Right cardiac atrium (tissue), 5 donors: ENCODE measurements at regions not wholly inside any gene's neighbourhood (a gene's known extent, or its start where the extent isn't known, plus 50 kb on each side); places are given as distances from the start of the nearest gene placed in this dataset.
A peak's percentile ranks its signal among the peaks of the same experiment; 100 is the strongest.

Experiments
- ATAC-seq, 2 donors: fragments of 200-7000 bp; cut with Tn5 transposase; one replicate each; pipeline versions ENCODE4 v1.8.0 to v1.9.1; 2020; ENCODE audit warnings: moderate library complexity in 2 of 2, mild to moderate bottlenecking in 1 of 2
- DNase-seq, 3 donors: peaks; one replicate each; pipeline ENCODE4 v3.0.0-alpha.2; 2020
- H3K27ac ChIP-seq: one replicate; pipeline ENCODE4 v1.5.1; 2013; ENCODE audit warnings: mild to moderate bottlenecking, low read length, control low read depth, moderate library complexity
- H3K27me3 ChIP-seq: one replicate; pipeline ENCODE4 v1.6.1; 2013; ENCODE audit not compliant: control insufficient read depth, insufficient read depth
- H3K4me1 ChIP-seq: one replicate; pipeline ENCODE4 v1.6.1; 2013; ENCODE audit warnings: low read length; ENCODE audit not compliant: control insufficient read depth, insufficient read depth
- H3K4me3 ChIP-seq: one replicate; pipeline ENCODE4 v1.5.1; 2013; ENCODE audit warnings: low read length, control low read depth
- H3K9me3 ChIP-seq: one replicate; pipeline ENCODE4 v1.6.1; 2013; ENCODE audit warnings: low read length; ENCODE audit not compliant: control insufficient read depth
- WGBS: extraction: QIAGEN DNeasy Blood & Tissue Kit; methylation state at CpG from one replicate; pipeline ENCODE4 v1.1.7; 2013; 5-methylcytosine and 5-hydroxymethylcytosine counted together
- intact Hi-C, 4 donors: fragments of 100-400 bp; cut with DNase I; formaldehyde crosslinking; loops; one replicate each; pipeline versions ENCODE4 v1.11.0 to v1.14.0; 2022 to 2023
- donor health status: healthy with polysubstance abuse.
- donor health status: DM: no; HTN: yes; CAD: no.
- donor health status: DM: no; HTN: no; CAD: no.
- donor health status: DM: no; HTN: yes; CAD: no; lungs with severe emphysema.
- donor health status: DM: yes; HTN: yes; CAD: no.

GRCh38 chr13:50670847-50671496 lies 172.5 kb downstream of the DLEU7 start:
- Histone ChIP-seq H3K9me3 (no peaks in the 10 kb centered on the region), H3K4me1 (peaks cover 4% of the 10 kb centered on the region), H3K27me3 (no peaks in the 10 kb centered on the region), H3K4me3 (no peak overlapping the region), H3K27ac (no peak overlapping the region)
- ATAC-seq (no peak), DNase-seq (no peak)
- intact Hi-C loops, result no loop called here
- 78% methylated on average over 4 of the region's 4 CpGs for WGBS

- intact Hi-C loops, result no loop called here
- H3K27ac ChIP-seq, result no peak overlapping the region
- no peak for DNase-seq
- H3K4me1 ChIP-seq, result peaks cover 6% of the 10 kb centered on the region
- no peak for ATAC-seq
- H3K4me3 ChIP-seq, result no peak overlapping the region
- no peaks in the 10 kb centered on the region for H3K9me3 ChIP-seq
- 91% methylated on average over 3 of the region's 3 CpGs for WGBS
- H3K27me3 ChIP-seq, result no peaks in the 10 kb centered on the region
These were observed 172.0 kb downstream of the DLEU7 start for GRCh38 chr13:50671497-50671850.

GRCh38 chr13:50672025-50672424 lies 171.5 kb downstream of the DLEU7 start:
- H3K27ac ChIP-seq, result no peak overlapping the region
- H3K4me1 ChIP-seq, result peaks cover 9% of the 10 kb centered on the region
- ATAC-seq (no peak), DNase-seq (no peak)
- intact Hi-C loops, result no loop called here
- no peaks in the 10 kb centered on the region for H3K27me3 ChIP-seq
- H3K9me3 ChIP-seq, result no peaks in the 10 kb centered on the region
- H3K4me3 ChIP-seq, result no peak overlapping the region

GRCh38 chr13:50675651-50676050 lies 167.8 kb downstream of the DLEU7 start:
- Histone ChIP-seq H3K9me3 (no peaks in the 10 kb centered on the region), H3K27ac (no peak overlapping the region), H3K4me1 (peaks cover 14% of the 10 kb centered on the region), H3K4me3 (no peak overlapping the region), H3K27me3 (no peaks in the 10 kb centered on the region)
- DNase-seq (no peak), ATAC-seq (peak in 1 of 2 donors; percentile 15)
- WGBS, result 69% methylated on average over 4 of the region's 4 CpGs
- intact Hi-C loops, result no loop called here

GRCh38 chr13:50676602-50677001 lies 166.9 kb downstream of the DLEU7 start:
- Histone ChIP-seq H3K4me3 (no peak overlapping the region), H3K4me1 (peaks cover 14% of the 10 kb centered on the region), H3K27me3 (no peaks in the 10 kb centered on the region), H3K9me3 (no peaks in the 10 kb centered on the region), H3K27ac (no peak overlapping the region)
- WGBS, result 38% methylated on average over 1 of the region's 1 CpG
- no peak for DNase-seq
- ATAC-seq, result peak in 1 of 2 donors; percentile 41
- intact Hi-C loops, result no loop called here

- ATAC-seq, result peak in 1 of 2 donors; percentile 32
- WGBS, result 71% methylated on average over 5 of the region's 5 CpGs
- H3K4me1 ChIP-seq, result peaks cover 14% of the 10 kb centered on the region
- H3K9me3 ChIP-seq, result no peaks in the 10 kb centered on the region
- intact Hi-C loops, result no loop called here
- no peak for DNase-seq
- no peak overlapping the region for H3K27ac ChIP-seq
- no peaks in the 10 kb centered on the region for H3K27me3 ChIP-seq
- no peak overlapping the region for H3K4me3 ChIP-seq
These were observed 166.2 kb downstream of the DLEU7 start for GRCh38 chr13:50677258-50677657.

- H3K4me1 ChIP-seq, result peaks cover 14% of the 10 kb centered on the region
- ATAC-seq, result peak; percentile 41 to 57
- no peak overlapping the region for H3K4me3 ChIP-seq
- no peaks in the 10 kb centered on the region for H3K9me3 ChIP-seq
- 67% methylated on average over 10 of the region's 10 CpGs for WGBS
- no peaks in the 10 kb centered on the region for H3K27me3 ChIP-seq
- H3K27ac ChIP-seq, result no peak overlapping the region
- DNase-seq, result peak in 2 of 3 donors; percentile 21 to 53
- intact Hi-C loops, result no loop called here
These were observed 165.6 kb downstream of the DLEU7 start for GRCh38 chr13:50677687-50678463.

- Histone ChIP-seq H3K27ac (no peak overlapping the region), H3K4me1 (peaks cover 14% of the 10 kb centered on the region), H3K4me3 (no peak overlapping the region), H3K27me3 (no peaks in the 10 kb centered on the region), H3K9me3 (no peaks in the 10 kb centered on the region)
- ATAC-seq (no peak), DNase-seq (no peak)
- intact Hi-C loops, result no loop called here
- 87% methylated on average over 6 of the region's 6 CpGs for WGBS
These were observed 164.9 kb downstream of the DLEU7 start for GRCh38 chr13:50678464-50679162.

GRCh38 chr13:50679321-50679720 lies 164.2 kb downstream of the DLEU7 start:
- DNase-seq (no peak), ATAC-seq (no peak)
- H3K27me3 ChIP-seq, result no peaks in the 10 kb centered on the region
- H3K4me1 ChIP-seq, result peaks cover 16% of the 10 kb centered on the region
- H3K4me3 ChIP-seq, result no peak overlapping the region
- intact Hi-C loops, result no loop called here
- no peak overlapping the region for H3K27ac ChIP-seq
- no peaks in the 10 kb centered on the region for H3K9me3 ChIP-seq

GRCh38 chr13:50682002-50682401 lies 161.5 kb downstream of the DLEU7 start:
- no peak for DNase-seq
- no peaks in the 10 kb centered on the region for H3K27me3 ChIP-seq
- H3K4me3 ChIP-seq, result no peak overlapping the region
- H3K27ac ChIP-seq, result no peak overlapping the region
- ATAC-seq, result no peak
- no peaks in the 10 kb centered on the region for H3K9me3 ChIP-seq
- peaks cover 11% of the 10 kb centered on the region for H3K4me1 ChIP-seq
- intact Hi-C loops, result loop anchor here in 1 of 4 donors (10.0 kb wide), 2 partner anchors 97 to 113 kb away; no protein-coding TSS in a partner anchor

- H3K9me3 ChIP-seq, result no peaks in the 10 kb centered on the region
- ATAC-seq (no peak), DNase-seq (no peak)
- H3K27ac ChIP-seq, result no peak overlapping the region
- WGBS, result 75% methylated on average over 2 of the region's 2 CpGs
- peaks cover 11% of the 10 kb centered on the region for H3K4me1 ChIP-seq
- no peaks in the 10 kb centered on the region for H3K27me3 ChIP-seq
- no peak overlapping the region for H3K4me3 ChIP-seq
- intact Hi-C loops, result loop anchor here in 1 of 4 donors (10.0 kb wide), 2 partner anchors 98 to 112 kb away; no protein-coding TSS in a partner anchor
These were observed 160.5 kb downstream of the DLEU7 start for GRCh38 chr13:50682966-50683365.
